ENCODE measurements at regions not wholly inside any gene's neighbourhood (a gene's known extent, or its start where the extent isn't known, plus 50 kb on each side); places are given as distances from the start of the nearest gene placed in this dataset.

DNA sequence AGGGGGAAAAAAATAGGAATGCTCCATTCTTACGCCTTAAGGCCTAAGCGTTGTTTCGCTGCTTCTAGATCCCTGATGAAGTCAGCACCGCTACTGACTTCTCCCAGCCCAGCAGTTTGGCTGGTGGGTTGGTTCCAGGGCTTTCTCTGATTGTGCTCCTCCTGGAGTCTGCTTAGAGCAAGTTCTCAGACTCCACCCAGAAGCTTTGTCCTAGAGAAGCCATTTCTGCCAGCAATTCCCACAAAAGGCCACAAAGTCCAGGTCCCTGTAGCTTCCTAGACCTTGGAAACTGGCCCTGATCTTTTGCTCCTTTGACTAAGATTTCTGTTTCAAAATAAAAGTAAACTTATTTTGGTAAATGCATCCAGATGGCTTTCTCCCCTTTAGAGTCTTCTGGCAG is 65.4 kb downstream of the KCTD12 start:
- TF ChIP-seq, protein P1, sequence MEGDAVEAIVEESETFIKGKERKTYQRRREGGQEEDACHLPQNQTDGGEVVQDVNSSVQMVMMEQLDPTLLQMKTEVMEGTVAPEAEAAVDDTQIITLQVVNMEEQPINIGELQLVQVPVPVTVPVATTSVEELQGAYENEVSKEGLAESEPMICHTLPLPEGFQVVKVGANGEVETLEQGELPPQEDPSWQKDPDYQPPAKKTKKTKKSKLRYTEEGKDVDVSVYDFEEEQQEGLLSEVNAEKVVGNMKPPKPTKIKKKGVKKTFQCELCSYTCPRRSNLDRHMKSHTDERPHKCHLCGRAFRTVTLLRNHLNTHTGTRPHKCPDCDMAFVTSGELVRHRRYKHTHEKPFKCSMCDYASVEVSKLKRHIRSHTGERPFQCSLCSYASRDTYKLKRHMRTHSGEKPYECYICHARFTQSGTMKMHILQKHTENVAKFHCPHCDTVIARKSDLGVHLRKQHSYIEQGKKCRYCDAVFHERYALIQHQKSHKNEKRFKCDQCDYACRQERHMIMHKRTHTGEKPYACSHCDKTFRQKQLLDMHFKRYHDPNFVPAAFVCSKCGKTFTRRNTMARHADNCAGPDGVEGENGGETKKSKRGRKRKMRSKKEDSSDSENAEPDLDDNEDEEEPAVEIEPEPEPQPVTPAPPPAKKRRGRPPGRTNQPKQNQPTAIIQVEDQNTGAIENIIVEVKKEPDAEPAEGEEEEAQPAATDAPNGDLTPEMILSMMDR (IDR thresholded peaks at IDR 0.05) = no peak
- TF ChIP-seq POLR2A (IDR thresholded peaks at IDR 0.05) = no peak
